ENCODE measurements at regions not wholly inside any gene's neighbourhood (a gene's known extent, or its start where the extent isn't known, plus 50 kb on each side); places are given as distances from the start of the nearest gene placed in this dataset.

DNA sequence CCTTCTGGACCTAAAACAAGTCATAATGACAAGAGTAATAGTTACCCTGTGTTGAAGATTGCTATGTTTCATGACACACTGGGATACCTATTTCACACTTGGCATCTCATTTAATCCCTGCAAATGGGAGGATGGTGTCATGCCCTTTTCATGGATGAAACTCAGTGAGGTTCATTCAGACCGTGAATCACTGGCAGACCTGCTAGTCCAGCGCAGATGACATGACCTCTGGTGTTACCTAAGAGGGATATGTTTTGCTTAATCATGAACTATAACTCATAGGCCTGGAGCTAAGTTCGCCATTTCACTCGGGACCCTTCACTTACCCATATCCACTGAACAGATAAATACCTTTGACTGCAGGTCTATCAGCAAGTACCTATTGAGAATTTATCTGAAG, 286.6 kb upstream of the FMN2 start:
- TF ChIP-seq POLR2A (IDR thresholded peaks at IDR 0.05) = no peak
- TF ChIP-seq, protein P1, sequence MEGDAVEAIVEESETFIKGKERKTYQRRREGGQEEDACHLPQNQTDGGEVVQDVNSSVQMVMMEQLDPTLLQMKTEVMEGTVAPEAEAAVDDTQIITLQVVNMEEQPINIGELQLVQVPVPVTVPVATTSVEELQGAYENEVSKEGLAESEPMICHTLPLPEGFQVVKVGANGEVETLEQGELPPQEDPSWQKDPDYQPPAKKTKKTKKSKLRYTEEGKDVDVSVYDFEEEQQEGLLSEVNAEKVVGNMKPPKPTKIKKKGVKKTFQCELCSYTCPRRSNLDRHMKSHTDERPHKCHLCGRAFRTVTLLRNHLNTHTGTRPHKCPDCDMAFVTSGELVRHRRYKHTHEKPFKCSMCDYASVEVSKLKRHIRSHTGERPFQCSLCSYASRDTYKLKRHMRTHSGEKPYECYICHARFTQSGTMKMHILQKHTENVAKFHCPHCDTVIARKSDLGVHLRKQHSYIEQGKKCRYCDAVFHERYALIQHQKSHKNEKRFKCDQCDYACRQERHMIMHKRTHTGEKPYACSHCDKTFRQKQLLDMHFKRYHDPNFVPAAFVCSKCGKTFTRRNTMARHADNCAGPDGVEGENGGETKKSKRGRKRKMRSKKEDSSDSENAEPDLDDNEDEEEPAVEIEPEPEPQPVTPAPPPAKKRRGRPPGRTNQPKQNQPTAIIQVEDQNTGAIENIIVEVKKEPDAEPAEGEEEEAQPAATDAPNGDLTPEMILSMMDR (IDR thresholded peaks at IDR 0.05) = no peak

Measured in right lobe of liver (tissue), 4 donors.